SU-DHL-6 (cell line): ENCODE measurements at regions not wholly inside any gene's neighbourhood (a gene's known extent, or its start where the extent isn't known, plus 50 kb on each side); places are given as distances from the start of the nearest gene placed in this dataset.

ENCODE experiments used
- H2AFZ ChIP-seq: fragments of 200-600 bp; sonication (generic); 2 replicates; pipeline ENCODE4 v1.6.1; 2014; ENCODE audit warnings: low read depth, mild to moderate bottlenecking, moderate library complexity, mixed read lengths, antibody characterized with exemption, low read length; ENCODE audit not compliant: severe bottlenecking
- H3F3A ChIP-seq: fragments of 200-600 bp; shearing (Covaris generic); 2 replicates; pipeline ENCODE4 v1.6.0; 2016; ENCODE audit warnings: antibody characterized with exemption, mild to moderate bottlenecking; ENCODE audit not compliant: insufficient read depth
- H3K27ac ChIP-seq: fragments of 200-600 bp; sonication (generic); 2 replicates; pipeline ENCODE4 v1.5.1; 2016; ENCODE audit warnings: low read depth, mild to moderate bottlenecking, low read length, moderate library complexity, mixed read lengths
- H3K27me3 ChIP-seq: fragments of 200-600 bp; sonication (generic), shearing (Covaris generic); 2 replicates; pipeline ENCODE4 v1.6.0; 2014; ENCODE audit warnings: mild to moderate bottlenecking, low read length
- H3K36me3 ChIP-seq: fragments of 200-600 bp; sonication (generic); 2 replicates; pipeline ENCODE4 v1.6.1; 2014; ENCODE audit warnings: mild to moderate bottlenecking, low read length, mixed read lengths
- H3K4me2 ChIP-seq: fragments of 300-600, 200-600 bp; shearing (Covaris generic), sonication (generic); 2 replicates; pipeline ENCODE4 v1.6.0; 2014; ENCODE audit warnings: low read length, low read depth, mild to moderate bottlenecking; ENCODE audit not compliant: poor library complexity, severe bottlenecking
- H3K4me3 ChIP-seq: fragments of 200-600 bp; sonication (generic); 2 replicates; pipeline ENCODE4 v1.5.1; 2014; ENCODE audit warnings: antibody characterized with exemption, low read length, mild to moderate bottlenecking, mixed read lengths; ENCODE audit not compliant: insufficient read depth, poor library complexity, severe bottlenecking
- H3K79me2 ChIP-seq: fragments of 200-600 bp; sonication (generic); 2 replicates; pipeline ENCODE4 v1.6.1; 2014; ENCODE audit warnings: mild to moderate bottlenecking, low read length, moderate library complexity; ENCODE audit not compliant: insufficient read depth
- H3K9ac ChIP-seq: fragments of 200-600 bp; sonication (generic); 2 replicates; pipeline ENCODE4 v1.7.0; 2014; ENCODE audit warnings: mild to moderate bottlenecking, low read length
- H3K9me2 ChIP-seq: fragments of 200-600 bp; sonication (generic); replicated peaks from 2 replicates; pipeline ENCODE4 v1.6.1; 2014; ENCODE audit warnings: low read length; ENCODE audit not compliant: insufficient read depth
- H3K9me3 ChIP-seq: fragments of 200-600 bp; sonication (generic); 2 replicates; pipeline ENCODE4 v1.6.1; 2014; ENCODE audit warnings: low read length, mixed read lengths; ENCODE audit not compliant: insufficient read depth
- H4K20me1 ChIP-seq: fragments of 200-600 bp; sonication (generic); 2 replicates; pipeline ENCODE4 v1.6.1; 2014; ENCODE audit warnings: low read depth, mild to moderate bottlenecking, antibody characterized with exemption, low read length, moderate library complexity, mixed read lengths
- CTCF ChIP-seq: fragments of 200-600 bp; sonication (generic); IDR thresholded peaks from one replicate; pipeline ENCODE4 v1.5.1; 2017; ENCODE audit warnings: antibody characterized with exemption, mild to moderate bottlenecking, low read length, moderate library complexity; ENCODE audit not compliant: insufficient read depth, poor library complexity, severe bottlenecking
- EZH2phosphoT487 ChIP-seq: fragments of 200-600 bp; sonication (generic), shearing (Covaris generic); conservative IDR thresholded peaks from 2 replicates; pipeline ENCODE4 v1.6.1; 2018; ENCODE audit warnings: mild to moderate bottlenecking, antibody characterized with exemption, low read length, moderate library complexity, mixed read lengths

- H3K4me3 ChIP-seq: no peak overlapping the region
- H3K36me3 ChIP-seq: no peaks in the 10 kb centered on the region
- H3K4me2 ChIP-seq: no peak overlapping the region
- TF ChIP-seq EZH2phosphoT487: no peak
- no peak for TF ChIP-seq CTCF
- H2AFZ ChIP-seq: no peak overlapping the region
- no peaks in the 10 kb centered on the region for H3K9me3 ChIP-seq
- H3K79me2 ChIP-seq: no peaks in the 10 kb centered on the region
- H3K27me3 ChIP-seq: no peaks in the 10 kb centered on the region
- no peaks in the 10 kb centered on the region for H3F3A ChIP-seq
- no peak overlapping the region for H3K9ac ChIP-seq
- H3K9me2 ChIP-seq: no peaks in the 10 kb centered on the region
- H4K20me1 ChIP-seq: no peaks in the 10 kb centered on the region
- no peak overlapping the region for H3K27ac ChIP-seq
Measured at GRCh38 chr15:95912728-95913127, 417.8 kb upstream of the NR2F2 start.

GRCh38 chr15:95916568-95916967, 413.9 kb upstream of the NR2F2 start:
- H3K4me2 ChIP-seq: no peak overlapping the region
- no peak overlapping the region for H3K27ac ChIP-seq
- no peaks in the 10 kb centered on the region for H3K9me2 ChIP-seq
- no peak overlapping the region for H2AFZ ChIP-seq
- no peaks in the 10 kb centered on the region for H3K79me2 ChIP-seq
- no peak overlapping the region for H3K4me3 ChIP-seq
- H4K20me1 ChIP-seq: no peaks in the 10 kb centered on the region
- TF ChIP-seq CTCF (no peak), EZH2phosphoT487 (no peak)
- H3K27me3 ChIP-seq: no peaks in the 10 kb centered on the region
- H3K9me3 ChIP-seq: no peaks in the 10 kb centered on the region
- H3F3A ChIP-seq: no peaks in the 10 kb centered on the region
- H3K36me3 ChIP-seq: no peaks in the 10 kb centered on the region
- no peak overlapping the region for H3K9ac ChIP-seq

- Histone ChIP-seq H3K27me3 (no peaks in the 10 kb centered on the region), H3K79me2 (no peaks in the 10 kb centered on the region), H3K9me3 (no peaks in the 10 kb centered on the region), H3K9ac (no peak overlapping the region), H3K9me2 (no peaks in the 10 kb centered on the region), H3K27ac (no peak overlapping the region), H4K20me1 (no peaks in the 10 kb centered on the region), H3K36me3 (no peaks in the 10 kb centered on the region), H3K4me3 (no peak overlapping the region), H2AFZ (no peak overlapping the region), H3K4me2 (no peak overlapping the region), H3F3A (no peaks in the 10 kb centered on the region)
- TF ChIP-seq CTCF (no peak), EZH2phosphoT487 (no peak)
Measured at GRCh38 chr15:95918525-95918924, 412.0 kb upstream of the NR2F2 start.

GRCh38 chr15:95919460-95919859, 411.0 kb upstream of the NR2F2 start:
- TF ChIP-seq EZH2phosphoT487 (no peak), CTCF (no peak)
- Histone ChIP-seq H3K9ac (no peak overlapping the region), H3K27me3 (no peaks in the 10 kb centered on the region), H3K27ac (no peak overlapping the region), H2AFZ (no peak overlapping the region), H4K20me1 (no peaks in the 10 kb centered on the region), H3K36me3 (no peaks in the 10 kb centered on the region), H3K9me2 (no peaks in the 10 kb centered on the region), H3K9me3 (no peaks in the 10 kb centered on the region), H3K4me2 (no peak overlapping the region), H3K4me3 (no peak overlapping the region), H3K79me2 (no peaks in the 10 kb centered on the region), H3F3A (no peaks in the 10 kb centered on the region)
